Hepatocyte (in vitro differentiated cells): ENCODE measurements at regions not wholly inside any gene's neighbourhood (a gene's known extent, or its start where the extent isn't known, plus 50 kb on each side); places are given as distances from the start of the nearest gene placed in this dataset.

Experiments used
- EZH2 ChIP-seq: fragments of 200-600 bp; sonication (generic); IDR thresholded peaks from 2 replicates; pipeline ENCODE4 v1.6.1; 2016; ENCODE audit warnings: antibody characterized with exemption, mild to moderate bottlenecking, borderline replicate concordance
- TF ChIP-seq, protein P1 (sequence below): fragments of 200-600 bp; sonication (generic); IDR thresholded peaks from 2 replicates; pipeline ENCODE4 v1.5.1; 2016; ENCODE audit warnings: antibody characterized with exemption, mild to moderate bottlenecking; ENCODE audit not compliant: poor library complexity

DNA sequence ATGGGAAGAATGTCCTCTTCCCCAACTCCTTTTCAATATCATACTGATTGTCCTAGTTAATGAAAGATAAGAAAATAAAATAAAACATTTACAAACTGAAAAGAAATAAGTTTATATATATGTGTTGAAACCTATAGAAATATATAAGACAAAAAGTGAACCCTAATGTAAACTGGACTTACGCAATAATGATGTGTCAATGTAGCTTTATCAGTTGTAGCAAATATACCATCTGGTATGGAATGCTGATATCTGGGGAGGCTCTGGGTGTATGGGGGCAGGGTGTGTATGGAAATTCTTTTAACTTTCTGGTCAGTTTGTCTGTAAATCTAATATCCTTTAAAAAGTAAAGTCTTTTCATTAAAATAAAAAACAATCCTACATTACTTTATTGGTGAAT is 603.9 kb downstream of the DMRTA1 start:
- TF ChIP-seq, protein P1, sequence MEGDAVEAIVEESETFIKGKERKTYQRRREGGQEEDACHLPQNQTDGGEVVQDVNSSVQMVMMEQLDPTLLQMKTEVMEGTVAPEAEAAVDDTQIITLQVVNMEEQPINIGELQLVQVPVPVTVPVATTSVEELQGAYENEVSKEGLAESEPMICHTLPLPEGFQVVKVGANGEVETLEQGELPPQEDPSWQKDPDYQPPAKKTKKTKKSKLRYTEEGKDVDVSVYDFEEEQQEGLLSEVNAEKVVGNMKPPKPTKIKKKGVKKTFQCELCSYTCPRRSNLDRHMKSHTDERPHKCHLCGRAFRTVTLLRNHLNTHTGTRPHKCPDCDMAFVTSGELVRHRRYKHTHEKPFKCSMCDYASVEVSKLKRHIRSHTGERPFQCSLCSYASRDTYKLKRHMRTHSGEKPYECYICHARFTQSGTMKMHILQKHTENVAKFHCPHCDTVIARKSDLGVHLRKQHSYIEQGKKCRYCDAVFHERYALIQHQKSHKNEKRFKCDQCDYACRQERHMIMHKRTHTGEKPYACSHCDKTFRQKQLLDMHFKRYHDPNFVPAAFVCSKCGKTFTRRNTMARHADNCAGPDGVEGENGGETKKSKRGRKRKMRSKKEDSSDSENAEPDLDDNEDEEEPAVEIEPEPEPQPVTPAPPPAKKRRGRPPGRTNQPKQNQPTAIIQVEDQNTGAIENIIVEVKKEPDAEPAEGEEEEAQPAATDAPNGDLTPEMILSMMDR: no peak
- TF ChIP-seq EZH2: no peak
